ENCODE measurements at regions not wholly inside any gene's neighbourhood (a gene's known extent, or its start where the extent isn't known, plus 50 kb on each side); places are given as distances from the start of the nearest gene placed in this dataset.

- TF ChIP-seq, protein P1, sequence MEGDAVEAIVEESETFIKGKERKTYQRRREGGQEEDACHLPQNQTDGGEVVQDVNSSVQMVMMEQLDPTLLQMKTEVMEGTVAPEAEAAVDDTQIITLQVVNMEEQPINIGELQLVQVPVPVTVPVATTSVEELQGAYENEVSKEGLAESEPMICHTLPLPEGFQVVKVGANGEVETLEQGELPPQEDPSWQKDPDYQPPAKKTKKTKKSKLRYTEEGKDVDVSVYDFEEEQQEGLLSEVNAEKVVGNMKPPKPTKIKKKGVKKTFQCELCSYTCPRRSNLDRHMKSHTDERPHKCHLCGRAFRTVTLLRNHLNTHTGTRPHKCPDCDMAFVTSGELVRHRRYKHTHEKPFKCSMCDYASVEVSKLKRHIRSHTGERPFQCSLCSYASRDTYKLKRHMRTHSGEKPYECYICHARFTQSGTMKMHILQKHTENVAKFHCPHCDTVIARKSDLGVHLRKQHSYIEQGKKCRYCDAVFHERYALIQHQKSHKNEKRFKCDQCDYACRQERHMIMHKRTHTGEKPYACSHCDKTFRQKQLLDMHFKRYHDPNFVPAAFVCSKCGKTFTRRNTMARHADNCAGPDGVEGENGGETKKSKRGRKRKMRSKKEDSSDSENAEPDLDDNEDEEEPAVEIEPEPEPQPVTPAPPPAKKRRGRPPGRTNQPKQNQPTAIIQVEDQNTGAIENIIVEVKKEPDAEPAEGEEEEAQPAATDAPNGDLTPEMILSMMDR (IDR thresholded peaks at IDR 0.05), result no peak
- TF ChIP-seq POLR2A (IDR thresholded peaks at IDR 0.05), result no peak
Measured at GRCh38 chr18:8997634-8998033, 104.9 kb upstream of the NDUFV2 start.

All from testis (tissue), 2 donors.